Naive thymus-derived CD4-positive, alpha-beta T cell (primary cell): ENCODE measurements at regions not wholly inside any gene's neighbourhood (a gene's known extent, or its start where the extent isn't known, plus 50 kb on each side); places are given as distances from the start of the nearest gene placed in this dataset.

Experiments used
- ATAC-seq: fragments of 150-1000 bp; cut with Tn5 transposase; 2 replicates; pipeline ENCODE4 v1.10.0; 2021; ENCODE audit warnings: mild to moderate bottlenecking, moderate library complexity
- CTCF ChIA-PET: fragments of 350-600 bp; sonication (Branson Sonifier 250); formaldehyde crosslinking; loops from one replicate; lab custom pipeline; 2021; ENCODE audit warnings: antibody characterized with exemption; lab: Charles Lee
- POLR2A ChIA-PET: fragments of 350-600 bp; sonication (Branson Sonifier 250); formaldehyde crosslinking; loops from one replicate; lab custom pipeline; 2021; ENCODE audit warnings: antibody characterized with exemption, inconsistent platforms; lab: Charles Lee
- DNase-seq, 9 donors: peaks; one replicate each; pipeline versions ENCODE4 v3.0.0 to v3.0.0-alpha.2; 2020 to 2022; ENCODE audit warnings: mixed read lengths in 1 of 9
- H3K27ac ChIP-seq: one replicate; pipeline ENCODE4 v1.7.0; 2013; ENCODE audit warnings: mild to moderate bottlenecking, low read depth, low read length, moderate library complexity
- H3K27me3 ChIP-seq, 2 donors: one replicate each; pipeline ENCODE4 v1.7.0; 2013; ENCODE audit warnings: low read length in 2 of 2, mild to moderate bottlenecking in 2 of 2, moderate library complexity in 2 of 2; ENCODE audit not compliant: control insufficient read depth in 2 of 2, insufficient read depth in 2 of 2
- H3K36me3 ChIP-seq, 3 experiments: 1 replicate in 2 of 3; 2 replicates in 1 of 3; pipeline ENCODE4 v1.7.0; 2013; ENCODE audit warnings: low read length in 3 of 3, mild to moderate bottlenecking in 3 of 3, moderate library complexity in 1 of 3; ENCODE audit not compliant: insufficient read depth in 3 of 3, control insufficient read depth in 2 of 3
- H3K4me1 ChIP-seq, 2 donors: one replicate each; pipeline ENCODE4 v1.7.0; 2013; ENCODE audit warnings: low read length in 2 of 2, mild to moderate bottlenecking in 2 of 2, moderate library complexity in 1 of 2; ENCODE audit not compliant: control insufficient read depth in 2 of 2, insufficient read depth in 2 of 2
- H3K4me3 ChIP-seq: 2 replicates; pipeline ENCODE4 v1.7.0; 2013; ENCODE audit warnings: mild to moderate bottlenecking, low read length
- H3K9me3 ChIP-seq, 3 experiments: 1 replicate in 2 of 3; 2 replicates in 1 of 3; pipeline ENCODE4 v1.7.0; 2013; ENCODE audit warnings: low read length in 3 of 3; ENCODE audit not compliant: control insufficient read depth in 2 of 3
- H3K27ac Mint-ChIP-seq, 9 donors: one replicate each; pipeline ENCODE4 v1.8.0; 2020 to 2022; ENCODE audit warnings: mixed read lengths in 9 of 9, mild to moderate bottlenecking in 8 of 9, moderate library complexity in 5 of 9, inconsistent platforms in 2 of 9
- H3K27me3 Mint-ChIP-seq, 5 donors: one replicate each; pipeline ENCODE4 v1.8.0; 2021 to 2022; ENCODE audit warnings: mixed read lengths in 5 of 5, mild to moderate bottlenecking in 1 of 5
- H3K36me3 Mint-ChIP-seq, 5 donors: one replicate each; pipeline ENCODE4 v1.8.0; 2020 to 2022; ENCODE audit warnings: mixed read lengths in 5 of 5, mild to moderate bottlenecking in 3 of 5, inconsistent platforms in 1 of 5
- H3K4me1 Mint-ChIP-seq, 7 donors: one replicate each; pipeline ENCODE4 v1.8.0; 2020 to 2022; ENCODE audit warnings: mixed read lengths in 7 of 7, mild to moderate bottlenecking in 3 of 7, inconsistent platforms in 1 of 7
- H3K4me3 Mint-ChIP-seq, 10 donors: one replicate each; pipeline ENCODE4 v1.8.0; 2020 to 2022; ENCODE audit warnings: mild to moderate bottlenecking in 10 of 10, mixed read lengths in 10 of 10, moderate library complexity in 6 of 10, inconsistent platforms in 2 of 10
- H3K9me3 Mint-ChIP-seq, 11 donors: one replicate each; pipeline ENCODE4 v1.8.0; 2020 to 2022; ENCODE audit warnings: mixed read lengths in 11 of 11, mild to moderate bottlenecking in 4 of 11, inconsistent platforms in 1 of 11, moderate library complexity in 1 of 11
- intact Hi-C, 2 donors: fragments of 100-400 bp; cut with micrococcal nuclease; formaldehyde crosslinking; loops; one replicate each; pipeline ENCODE4 v1.15.1; 2023

DNA sequence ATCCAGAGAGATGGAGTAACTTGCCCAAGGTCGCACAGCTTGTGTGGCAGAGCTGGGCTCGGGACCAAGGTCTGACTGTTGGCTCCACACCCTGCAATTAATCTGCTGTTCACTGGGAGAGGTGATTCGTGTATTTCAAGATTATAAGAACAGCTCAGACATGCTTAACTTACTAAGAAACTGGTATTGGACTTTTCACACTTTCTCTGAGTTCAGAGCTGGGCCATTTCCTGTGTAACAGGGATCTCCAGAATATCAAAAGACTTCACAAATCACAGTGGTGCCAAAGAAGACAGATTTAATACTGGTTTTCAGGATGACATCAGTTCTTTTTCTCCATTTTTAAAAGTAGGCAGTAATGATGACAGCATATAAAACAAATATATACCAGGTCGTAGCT, 156.8 kb upstream of the UBE2E1 start:
- peaks cover 0 to 6% (median 4%) of the 10 kb centered on the region in 5 donors for H3K27me3 Mint-ChIP-seq
- Histone ChIP-seq H3K4me1 (no peaks in the 10 kb centered on the region), H3K4me3 (no peak overlapping the region), H3K27me3 (no peaks in the 10 kb centered on the region), H3K27ac (no peak overlapping the region), H3K9me3 (no peaks in the 10 kb centered on the region), H3K36me3 (no peaks in the 10 kb centered on the region)
- DNase-seq (no peak), ATAC-seq (no peak)
- intact Hi-C loops = no loop called here
- no peak overlapping the region for H3K4me3 Mint-ChIP-seq
- POLR2A ChIA-PET = no interaction called here
- CTCF ChIA-PET = no interaction called here
- no peak overlapping the region for H3K27ac Mint-ChIP-seq
- peaks cover 0 to 9% (median 4%) of the 10 kb centered on the region in 7 donors for H3K4me1 Mint-ChIP-seq
- H3K9me3 Mint-ChIP-seq = peaks cover 0 to 3% (median 0%) of the 10 kb centered on the region in 11 donors
- H3K36me3 Mint-ChIP-seq = no peaks in the 10 kb centered on the region

DNA sequence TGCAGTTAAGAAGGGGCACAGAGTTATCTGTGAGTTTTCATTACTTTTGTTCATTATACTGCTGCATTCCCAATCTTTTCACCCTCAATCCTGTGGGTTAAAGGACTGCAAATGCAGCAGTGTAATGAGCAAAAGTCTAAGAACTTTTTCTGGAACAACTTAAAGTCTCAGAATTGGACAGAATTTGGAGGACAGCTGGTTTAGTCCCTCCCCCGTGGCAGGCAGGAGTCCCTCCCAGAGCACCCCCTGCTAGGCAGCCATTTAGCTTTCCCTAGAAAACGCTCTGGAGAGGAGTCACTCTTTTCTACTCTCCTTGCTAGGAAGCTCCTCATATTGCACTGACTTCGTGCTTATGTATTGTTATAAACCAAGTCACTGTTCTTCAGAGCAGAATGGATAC, 156.3 kb upstream of the UBE2E1 start:
- POLR2A ChIA-PET = no interaction called here
- CTCF ChIA-PET = no interaction called here
- H3K4me3 Mint-ChIP-seq = no peak overlapping the region

DNA sequence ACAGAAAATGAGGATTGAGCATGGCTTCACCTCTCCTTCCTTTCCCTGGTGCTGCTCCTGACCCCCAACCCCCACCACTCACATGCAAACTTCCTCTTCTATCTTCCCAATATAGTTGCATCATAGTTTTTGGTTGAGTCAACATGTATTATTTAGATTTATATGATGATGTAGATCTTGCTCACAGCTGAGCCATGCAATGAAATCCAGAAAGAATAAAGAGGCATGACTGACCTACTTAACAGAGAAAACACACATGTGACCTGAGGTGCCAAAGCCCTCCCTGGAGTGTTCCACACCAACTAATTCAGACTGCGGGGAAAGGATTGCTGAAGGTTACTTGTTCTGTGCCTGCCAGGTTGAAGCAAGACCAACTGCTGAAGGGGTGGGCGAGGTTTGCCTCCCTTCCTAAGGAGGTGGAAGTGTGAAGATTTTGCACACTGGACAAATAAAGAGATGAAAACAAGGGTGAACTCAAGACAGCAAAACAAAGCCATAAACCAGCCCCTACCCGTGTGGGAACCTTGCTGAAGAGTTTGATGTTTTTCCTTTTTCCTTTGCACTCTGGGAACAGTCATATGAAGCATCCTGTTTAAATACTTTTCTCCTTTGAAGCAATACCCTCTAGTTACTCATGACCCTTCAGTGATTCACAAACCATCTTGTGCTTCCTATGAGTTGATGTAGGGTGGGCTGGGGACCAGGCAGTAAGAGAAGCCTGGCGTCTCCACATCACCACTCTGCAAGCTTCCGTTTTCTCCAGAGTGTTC, 155.2 kb upstream of the UBE2E1 start:
- Histone ChIP-seq H3K27me3 (no peaks in the 10 kb centered on the region), H3K4me3 (no peak overlapping the region), H3K4me1 (no peaks in the 10 kb centered on the region), H3K27ac (no peak overlapping the region), H3K36me3 (no peaks in the 10 kb centered on the region), H3K9me3 (no peaks in the 10 kb centered on the region)
- ChIA-PET CTCF (no interaction called here), POLR2A (no interaction called here)
- Mint-ChIP-seq H3K9me3 (peaks cover 0 to 3% (median 1%) of the 10 kb centered on the region in 11 donors), H3K4me1 (peaks cover 0 to 9% (median 4%) of the 10 kb centered on the region in 7 donors), H3K36me3 (peaks cover 0 to 7% (median 0%) of the 10 kb centered on the region in 5 donors), H3K4me3 (no peak overlapping the region), H3K27ac (no peak overlapping the region), H3K27me3 (peaks cover 0 to 6% (median 4%) of the 10 kb centered on the region in 5 donors)
- intact Hi-C loops = no loop called here
- ATAC-seq (peak; percentile 58), DNase-seq (no peak)

More for the DNA sequence above, 156.3 kb upstream of the UBE2E1 start:
- intact Hi-C loops = no loop called here
- no peak for DNase-seq
- H3K4me3 ChIP-seq = no peak overlapping the region
- H3K27me3 Mint-ChIP-seq = peaks cover 0 to 6% (median 4%) of the 10 kb centered on the region in 5 donors
- H3K27ac ChIP-seq = no peak overlapping the region
- peaks cover 0 to 3% (median 0%) of the 10 kb centered on the region in 11 donors for H3K9me3 Mint-ChIP-seq
- H3K27me3 ChIP-seq = no peaks in the 10 kb centered on the region
- no peak overlapping the region for H3K27ac Mint-ChIP-seq
- no peaks in the 10 kb centered on the region for H3K4me1 ChIP-seq
- H3K36me3 Mint-ChIP-seq = peaks cover 0 to 4% (median 0%) of the 10 kb centered on the region in 5 donors
- H3K4me1 Mint-ChIP-seq = peaks cover 0 to 9% (median 4%) of the 10 kb centered on the region in 7 donors
- no peaks in the 10 kb centered on the region for H3K9me3 ChIP-seq
- ATAC-seq = no peak
- no peaks in the 10 kb centered on the region for H3K36me3 ChIP-seq

DNA sequence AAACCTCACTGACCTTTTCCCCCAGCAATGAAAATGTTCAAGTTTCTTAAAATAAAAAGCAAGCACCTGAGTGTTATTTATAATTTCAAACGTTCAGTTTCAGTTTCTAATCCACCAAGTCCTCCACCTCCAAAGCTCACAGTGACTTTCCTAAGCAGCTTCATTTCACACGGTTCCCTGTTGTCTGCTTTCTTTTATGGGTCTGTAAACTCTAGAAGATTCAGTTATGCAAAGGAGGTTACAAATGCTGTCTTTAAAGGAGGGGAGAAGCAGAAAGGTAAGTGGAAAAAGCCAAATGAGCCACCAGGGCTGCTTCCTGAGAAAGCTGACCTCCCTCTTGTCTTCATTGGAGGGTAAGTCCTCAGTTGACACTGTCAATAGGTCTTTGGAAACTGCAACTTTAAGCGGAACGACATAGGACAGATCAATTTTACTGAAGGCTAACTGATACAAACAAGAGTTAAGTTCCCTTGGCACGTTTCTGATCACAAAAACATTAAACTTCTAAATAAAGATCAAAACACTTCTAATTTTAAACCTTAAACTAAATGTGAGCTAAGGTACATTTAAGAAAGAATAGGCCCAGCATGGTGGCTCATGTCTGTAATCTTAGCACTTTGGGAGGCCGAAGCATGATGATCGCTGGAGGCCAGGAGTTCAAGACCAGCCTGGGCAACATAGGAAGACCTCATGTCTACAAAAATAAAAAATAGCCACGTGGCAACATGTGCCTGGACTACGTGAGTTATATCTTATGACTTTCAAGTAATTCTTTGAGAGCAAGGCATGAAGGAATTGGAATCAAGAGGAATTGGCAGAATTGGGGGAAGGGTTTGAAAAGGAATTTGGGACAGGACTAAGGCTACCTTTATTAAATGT, 151.9 kb upstream of the UBE2E1 start:
- Mint-ChIP-seq H3K27me3 (peaks cover 5 to 16% (median 11%) of the 10 kb centered on the region in 5 donors), H3K4me3 (peak overlapping the region in 1 of 10 donors; percentile 29), H3K9me3 (peaks cover 0 to 10% (median 5%) of the 10 kb centered on the region in 11 donors), H3K36me3 (peaks cover 0 to 7% (median 0%) of the 10 kb centered on the region in 5 donors), H3K27ac (peak overlapping the region in 3 of 9 donors; percentile 14 to 20 (median 20)), H3K4me1 (peaks cover 0 to 8% (median 6%) of the 10 kb centered on the region in 7 donors)
- no peak overlapping the region for H3K27ac ChIP-seq
- H3K9me3 ChIP-seq = peaks cover 0 to 5% (median 0%) of the 10 kb centered on the region in 3 experiments
- no peaks in the 10 kb centered on the region for H3K36me3 ChIP-seq
- DNase-seq (no peak), ATAC-seq (no peak)
- ChIA-PET CTCF (no interaction called here), POLR2A (no interaction called here)
- no peak overlapping the region for H3K4me3 ChIP-seq
- no peaks in the 10 kb centered on the region for H3K4me1 ChIP-seq
- intact Hi-C loops = no loop called here
- no peaks in the 10 kb centered on the region for H3K27me3 ChIP-seq

DNA sequence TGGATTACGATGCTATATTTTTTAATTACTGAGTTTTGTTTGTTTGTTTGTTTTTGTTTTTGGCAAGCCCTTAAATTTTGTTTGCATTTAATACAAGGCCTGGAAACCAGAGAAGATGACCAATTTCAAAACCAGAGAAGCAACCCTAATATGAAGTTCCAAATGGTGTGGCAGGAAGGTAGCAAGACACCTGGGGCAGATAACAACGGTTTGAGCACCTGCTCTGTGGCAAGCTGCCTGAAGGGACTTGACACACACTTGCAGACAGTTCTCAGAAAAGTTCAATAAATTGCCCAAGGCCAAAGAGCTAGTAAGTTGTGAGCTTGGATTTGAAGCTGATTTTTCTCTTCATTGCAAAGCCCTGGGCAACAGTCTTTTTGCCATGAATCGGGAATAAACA, 151.2 kb upstream of the UBE2E1 start:
- DNase-seq (no peak), ATAC-seq (no peak)
- no peak overlapping the region for H3K4me3 Mint-ChIP-seq
- H3K27me3 Mint-ChIP-seq = peaks cover 5 to 16% (median 8%) of the 10 kb centered on the region in 5 donors
- peaks cover 0 to 12% (median 8%) of the 10 kb centered on the region in 7 donors for H3K4me1 Mint-ChIP-seq
- Histone ChIP-seq H3K9me3 (peaks cover 0 to 5% (median 0%) of the 10 kb centered on the region in 3 experiments), H3K36me3 (no peaks in the 10 kb centered on the region), H3K4me3 (no peak overlapping the region), H3K4me1 (no peaks in the 10 kb centered on the region), H3K27ac (no peak overlapping the region), H3K27me3 (no peaks in the 10 kb centered on the region)
- H3K9me3 Mint-ChIP-seq = peaks cover 0 to 10% (median 5%) of the 10 kb centered on the region in 11 donors
- CTCF ChIA-PET = no interaction called here
- intact Hi-C loops = no loop called here
- peaks cover 0 to 7% (median 0%) of the 10 kb centered on the region in 5 donors for H3K36me3 Mint-ChIP-seq
- no peak overlapping the region for H3K27ac Mint-ChIP-seq
- POLR2A ChIA-PET = no interaction called here

DNA sequence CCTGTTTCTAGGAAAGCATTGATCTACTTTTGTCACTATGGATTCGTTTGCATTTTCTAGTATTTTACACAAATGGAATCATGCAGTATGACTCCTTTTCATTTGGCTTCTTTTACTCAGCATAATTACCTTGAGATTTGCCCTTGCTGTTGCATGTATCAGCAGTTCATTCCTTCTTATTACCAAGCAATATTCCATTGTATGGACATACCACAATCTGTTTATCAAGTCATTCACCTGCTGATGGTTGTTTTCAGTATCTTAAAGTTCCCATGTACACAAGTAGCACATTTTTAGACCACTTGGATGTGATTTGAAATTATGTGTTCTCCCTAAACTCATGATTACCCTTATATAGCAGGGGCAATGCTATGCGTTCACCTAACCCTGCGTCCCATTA, 150.0 kb upstream of the UBE2E1 start:
- Histone ChIP-seq H3K4me1 (no peaks in the 10 kb centered on the region), H3K36me3 (no peaks in the 10 kb centered on the region), H3K4me3 (no peak overlapping the region), H3K27ac (no peak overlapping the region), H3K27me3 (no peaks in the 10 kb centered on the region), H3K9me3 (peaks cover 0 to 5% (median 0%) of the 10 kb centered on the region in 3 experiments)
- Mint-ChIP-seq H3K27ac (no peak overlapping the region), H3K4me3 (no peak overlapping the region), H3K36me3 (peaks cover 0 to 7% (median 0%) of the 10 kb centered on the region in 5 donors), H3K4me1 (peaks cover 0 to 14% (median 9%) of the 10 kb centered on the region in 7 donors), H3K27me3 (peaks cover 2 to 11% (median 8%) of the 10 kb centered on the region in 5 donors), H3K9me3 (peaks cover 0 to 10% (median 5%) of the 10 kb centered on the region in 11 donors)
- no peak for DNase-seq
- intact Hi-C loops = no loop called here
- ChIA-PET POLR2A (no interaction called here), CTCF (no interaction called here)
- ATAC-seq = no peak
